ENCODE measurements at regions not wholly inside any gene's neighbourhood (a gene's known extent, or its start where the extent isn't known, plus 50 kb on each side); places are given as distances from the start of the nearest gene placed in this dataset.

GRCh38 chr5:3212869-3213268, 382.8 kb upstream of the IRX1 start:
- Histone ChIP-seq H3K36me3 (no peaks in the 10 kb centered on the region), H3K27me3 (replicated peaks; ENCODE audit: insufficient read depth) (no peaks in the 10 kb centered on the region), H3K27ac (no peak overlapping the region), H3K4me1 (replicated peaks) (no peaks in the 10 kb centered on the region), H3K9me3 (no peaks in the 10 kb centered on the region), H3K4me3 (no peak overlapping the region)
- no peak for TF ChIP-seq CTCF (IDR thresholded peaks at IDR 0.05)
- no peak for TF ChIP-seq POLR2AphosphoS5 (IDR thresholded peaks at IDR 0.05)
- TF ChIP-seq POLR2A (IDR thresholded peaks at IDR 0.05), result no peak
- intact Hi-C loops (cut with DNase I), result no loop called here
- no peak for DNase-seq (ENCODE audit: low spot score)
- WGBS, result 92% methylated on average over 15 of the region's 15 CpGs

GRCh38 chr5:3210531-3210930, 385.1 kb upstream of the IRX1 start:
- no peak overlapping the region for H3K4me3 ChIP-seq
- no peak overlapping the region for H3K27ac ChIP-seq
- H3K4me1 ChIP-seq (replicated peaks), result no peaks in the 10 kb centered on the region
- WGBS, result 66% methylated on average over 9 of the region's 9 CpGs
- no peaks in the 10 kb centered on the region for H3K36me3 ChIP-seq
- no peak for DNase-seq (ENCODE audit: low spot score)
- no peaks in the 10 kb centered on the region for H3K27me3 ChIP-seq (replicated peaks; ENCODE audit: insufficient read depth)
- intact Hi-C loops (cut with DNase I), result no loop called here
- no peak for TF ChIP-seq POLR2A (IDR thresholded peaks at IDR 0.05)
- no peak for TF ChIP-seq CTCF (IDR thresholded peaks at IDR 0.05)
- TF ChIP-seq POLR2AphosphoS5 (IDR thresholded peaks at IDR 0.05), result no peak
- H3K9me3 ChIP-seq, result no peaks in the 10 kb centered on the region

- WGBS, result 53% methylated on average over 5 of the region's 5 CpGs
- no peaks in the 10 kb centered on the region for H3K9me3 ChIP-seq
- H3K36me3 ChIP-seq, result no peaks in the 10 kb centered on the region
- H3K27me3 ChIP-seq (replicated peaks; ENCODE audit: insufficient read depth), result no peaks in the 10 kb centered on the region
- intact Hi-C loops (cut with DNase I), result no loop called here
- no peaks in the 10 kb centered on the region for H3K4me1 ChIP-seq (replicated peaks)
- no peak for DNase-seq (ENCODE audit: low spot score)
- TF ChIP-seq CTCF (IDR thresholded peaks at IDR 0.05), result no peak
- no peak for TF ChIP-seq POLR2A (IDR thresholded peaks at IDR 0.05)
- TF ChIP-seq POLR2AphosphoS5 (IDR thresholded peaks at IDR 0.05), result no peak
- H3K27ac ChIP-seq, result no peak overlapping the region
- no peak overlapping the region for H3K4me3 ChIP-seq
Observed at GRCh38 chr5:3209918-3210317, 385.7 kb upstream of the IRX1 start.

GRCh38 chr5:3202570-3202969, 393.1 kb upstream of the IRX1 start:
- Histone ChIP-seq H3K27me3 (replicated peaks; ENCODE audit: insufficient read depth) (no peaks in the 10 kb centered on the region), H3K9me3 (no peaks in the 10 kb centered on the region), H3K4me1 (replicated peaks) (no peaks in the 10 kb centered on the region), H3K27ac (no peak overlapping the region), H3K4me3 (no peak overlapping the region), H3K36me3 (no peaks in the 10 kb centered on the region)
- intact Hi-C loops (cut with DNase I), result no loop called here
- DNase-seq (ENCODE audit: low spot score), result no peak
- TF ChIP-seq CTCF (IDR thresholded peaks at IDR 0.05) (no peak), POLR2AphosphoS5 (IDR thresholded peaks at IDR 0.05) (no peak), POLR2A (IDR thresholded peaks at IDR 0.05) (no peak)
- WGBS, result 96% methylated on average over 13 of the region's 13 CpGs

GRCh38 chr5:3201941-3202340, 393.7 kb upstream of the IRX1 start:
- Histone ChIP-seq H3K9me3 (no peaks in the 10 kb centered on the region), H3K27me3 (replicated peaks; ENCODE audit: insufficient read depth) (peaks cover 2% of the 10 kb centered on the region), H3K4me1 (replicated peaks) (no peaks in the 10 kb centered on the region), H3K4me3 (no peak overlapping the region), H3K36me3 (no peaks in the 10 kb centered on the region), H3K27ac (no peak overlapping the region)
- no peak for DNase-seq (ENCODE audit: low spot score)
- TF ChIP-seq POLR2A (IDR thresholded peaks at IDR 0.05) (no peak), POLR2AphosphoS5 (IDR thresholded peaks at IDR 0.05) (no peak), CTCF (IDR thresholded peaks at IDR 0.05) (no peak)
- 96% methylated on average over 6 of the region's 6 CpGs for WGBS
- intact Hi-C loops (cut with DNase I), result no loop called here
